ENCODE measurements at regions not wholly inside any gene's neighbourhood (a gene's known extent, or its start where the extent isn't known, plus 50 kb on each side); places are given as distances from the start of the nearest gene placed in this dataset.
"Not testable (repeated sequence)": the region's sequence is repeated elsewhere in the genome, so short reads cannot be mapped to it uniquely, and the experiment has no call there.

- no peak for DNase-seq (ENCODE audit: low spot score)
- intact Hi-C loops (cut with DNase I), result no loop called here
These were observed 416.2 kb downstream of the C12orf50 start for GRCh38 chr12:87612996-87613395.

DNA sequence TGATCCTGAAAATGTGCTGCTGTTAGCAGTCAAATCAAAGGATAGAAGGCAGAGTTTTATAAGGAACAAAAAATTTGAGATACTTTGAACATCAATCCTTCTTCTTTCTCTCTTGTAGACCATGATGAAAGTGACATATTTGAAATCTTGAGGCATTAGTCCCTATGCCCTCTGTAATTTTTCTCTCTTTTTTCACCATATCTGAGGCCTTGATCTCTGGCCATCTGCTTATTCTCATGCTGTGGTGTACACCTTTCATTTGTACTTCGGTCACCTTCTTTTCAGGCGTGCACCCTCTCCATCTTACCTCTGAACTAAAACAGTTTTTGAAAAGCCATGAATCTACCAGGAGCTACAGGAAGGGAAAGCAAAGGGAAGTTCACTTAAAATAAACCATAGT is 420.9 kb downstream of the C12orf50 start:
- intact Hi-C loops (cut with DNase I), result no loop called here
- no peak for DNase-seq (ENCODE audit: low spot score)

DNA sequence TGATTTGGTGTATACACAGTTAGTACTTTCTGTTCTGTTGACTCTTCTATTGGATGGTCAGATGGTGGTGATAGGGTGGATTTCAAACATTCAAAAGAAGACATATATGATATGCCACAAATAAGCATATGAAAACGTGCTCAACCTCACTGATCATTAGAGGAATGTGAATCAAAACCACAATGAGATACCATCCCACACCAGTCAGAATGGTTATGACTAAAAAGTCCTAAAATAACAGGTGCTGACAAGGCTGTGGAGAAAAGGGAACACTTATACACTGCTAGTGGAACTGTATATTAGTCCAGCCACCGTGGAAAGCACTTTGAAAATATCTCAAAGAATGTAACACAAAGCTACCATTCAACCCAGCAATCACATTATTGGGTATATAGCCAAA is 425.5 kb downstream of the C12orf50 start:
- intact Hi-C loops (cut with DNase I), result no loop called here
- no peak for DNase-seq (ENCODE audit: low spot score)

DNA sequence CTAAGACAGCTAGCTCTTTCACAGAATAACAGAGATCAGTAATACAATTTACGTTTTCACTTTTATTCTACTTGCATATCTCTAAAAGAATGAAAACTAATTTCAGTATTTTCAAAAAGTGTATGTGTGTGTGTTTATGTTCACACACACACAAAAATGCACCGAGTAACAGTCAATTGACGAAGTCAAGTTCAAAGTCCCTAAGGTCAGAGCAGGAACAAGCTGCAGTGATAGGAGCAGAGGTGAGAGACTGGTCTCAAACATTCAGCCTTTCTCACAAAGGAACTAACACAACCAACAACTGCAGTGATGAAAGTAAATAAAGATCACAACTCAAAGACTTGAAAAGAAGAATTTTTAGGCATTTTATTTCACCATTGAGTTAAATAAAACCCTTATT is 429.7 kb downstream of the C12orf50 start:
- DNase-seq (ENCODE audit: low spot score), result no peak
- intact Hi-C loops (cut with DNase I), result no loop called here

- intact Hi-C loops (cut with DNase I), result no loop called here
- no peak for DNase-seq (ENCODE audit: low spot score)
These were observed 432.1 kb downstream of the C12orf50 start for GRCh38 chr12:87597114-87597513.

DNA sequence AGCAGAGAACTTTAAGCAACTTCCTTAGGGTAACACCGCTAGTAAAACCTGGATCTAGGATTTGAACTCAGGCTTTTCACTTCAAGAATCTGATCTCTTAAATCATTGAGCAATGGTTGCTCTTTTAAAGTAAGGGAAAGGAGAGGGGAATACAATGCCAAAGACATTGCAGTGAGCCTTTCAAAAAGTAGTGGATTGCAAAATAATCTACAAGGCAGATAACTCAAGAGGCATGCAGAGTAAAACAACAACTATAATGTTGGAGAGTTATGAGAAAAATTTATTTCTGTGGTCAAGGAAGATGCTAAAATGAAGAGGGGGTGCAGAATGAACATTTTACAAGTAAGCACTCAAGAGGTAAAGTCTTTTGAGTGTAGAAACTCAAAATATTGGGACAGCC is 432.6 kb downstream of the C12orf50 start:
- DNase-seq (ENCODE audit: low spot score), result no peak
- intact Hi-C loops (cut with DNase I), result no loop called here

DNA sequence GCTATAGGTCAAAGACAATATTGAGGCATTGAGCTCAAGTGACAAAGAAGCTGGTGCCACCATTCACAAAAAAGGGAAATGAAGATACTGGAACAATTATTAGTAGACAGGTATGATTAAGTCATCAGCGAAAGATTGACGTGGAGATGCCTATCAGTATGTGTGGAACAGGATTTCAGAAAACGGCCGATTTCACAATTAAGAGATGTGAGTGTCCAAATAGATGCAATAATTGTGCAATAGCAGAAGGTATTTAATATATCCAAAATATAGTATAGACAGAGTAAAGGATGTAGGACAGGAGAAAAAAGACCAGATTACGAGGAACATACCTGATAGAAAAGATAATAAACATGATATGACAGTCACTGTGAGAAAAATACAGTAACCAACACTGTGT is 433.1 kb downstream of the C12orf50 start:
- DNase-seq (ENCODE audit: low spot score), result no peak
- intact Hi-C loops (cut with DNase I), result no loop called here

- no peak for DNase-seq (ENCODE audit: low spot score)
- intact Hi-C loops (cut with DNase I), result no loop called here
These were observed 443.2 kb downstream of the C12orf50 start for GRCh38 chr12:87585882-87586557.

- intact Hi-C loops (cut with DNase I); DNase-seq (ENCODE audit: low spot score): not testable (repeated sequence)
These were observed 450.1 kb downstream of the C12orf50 start for GRCh38 chr12:87579091-87579490.

- intact Hi-C loops (cut with DNase I), result no loop called here
- DNase-seq (ENCODE audit: low spot score), result no peak
These were observed 453.3 kb downstream of the C12orf50 start for GRCh38 chr12:87575906-87576305.

GRCh38 chr12:87566918-87567317 is 462.3 kb downstream of the C12orf50 start:
- intact Hi-C loops (cut with DNase I); DNase-seq (ENCODE audit: low spot score): not testable (repeated sequence)

- intact Hi-C loops (cut with DNase I), result no loop called here
- DNase-seq (ENCODE audit: low spot score), result no peak
These were observed 472.2 kb downstream of the C12orf50 start for GRCh38 chr12:87556985-87557384.

- peak; percentile 59 for DNase-seq (ENCODE audit: low spot score)
- intact Hi-C loops (cut with DNase I), result not testable (repeated sequence)
These were observed 498.0 kb downstream of the C12orf50 start for GRCh38 chr12:87531213-87531612.

GRCh38 chr12:87529413-87529812 is 499.8 kb downstream of the C12orf50 start:
- DNase-seq (ENCODE audit: low spot score), result no peak
- intact Hi-C loops (cut with DNase I), result no loop called here

DNA sequence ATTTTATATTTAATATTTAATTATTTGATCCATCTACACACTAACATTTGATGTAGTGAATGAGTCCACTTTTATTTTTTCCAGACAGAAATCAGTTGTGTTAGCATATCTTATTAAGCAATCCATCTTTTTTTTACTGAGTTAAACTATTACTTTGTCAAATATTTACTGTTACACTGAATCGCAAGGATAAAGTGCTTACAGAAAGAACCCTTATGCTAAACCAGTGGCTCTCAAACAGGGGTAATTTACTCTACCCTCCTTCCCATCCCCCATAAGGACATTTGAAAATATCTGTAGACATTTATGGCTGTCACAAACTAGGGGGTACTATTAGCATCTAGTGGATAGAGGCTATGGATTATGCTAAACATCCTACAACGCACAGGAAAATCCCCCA is 508.2 kb downstream of the C12orf50 start:
- DNase-seq (ENCODE audit: low spot score), result no peak
- intact Hi-C loops (cut with DNase I), result no loop called here

DNA sequence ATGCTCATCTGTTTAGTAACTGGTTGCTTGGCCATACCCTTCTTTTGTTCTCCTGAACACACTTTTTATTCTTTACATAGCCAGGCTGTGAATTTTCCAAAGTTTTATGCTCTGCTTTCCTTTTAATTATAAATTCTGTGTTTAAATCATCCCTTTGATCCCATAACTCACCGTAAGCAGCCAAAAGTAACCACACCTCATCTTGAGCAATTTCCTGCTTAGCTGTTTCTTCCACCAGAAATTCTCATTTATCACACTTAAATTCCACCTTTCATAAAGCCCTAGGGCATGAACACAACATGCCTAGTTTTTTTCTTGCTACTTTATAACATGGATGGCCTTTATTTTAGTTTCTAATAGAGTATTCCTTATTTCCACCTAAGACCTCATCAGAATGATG is 510.7 kb downstream of the C12orf50 start:
- intact Hi-C loops (cut with DNase I), result no loop called here
- DNase-seq (ENCODE audit: low spot score), result no peak

DNA sequence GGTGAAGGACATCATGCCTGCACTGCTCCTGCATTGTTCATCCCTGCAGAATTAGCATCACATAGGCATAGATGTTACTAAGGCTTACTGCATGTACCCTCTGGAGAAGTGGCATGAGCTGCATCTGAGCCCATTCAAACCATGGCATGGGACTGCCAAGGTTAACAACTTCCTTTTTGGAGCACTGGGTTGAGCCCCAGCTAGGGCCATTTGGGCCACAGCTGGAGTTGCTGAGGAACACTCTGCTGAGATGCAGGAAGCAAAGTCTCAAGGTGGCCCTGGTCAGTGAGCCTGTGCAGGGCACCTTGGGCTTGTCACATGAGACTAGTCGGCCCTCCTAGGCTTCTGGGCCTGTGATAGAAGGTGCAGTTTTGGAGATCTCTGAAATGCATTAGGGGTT is 511.2 kb downstream of the C12orf50 start:
- DNase-seq (ENCODE audit: low spot score), result no peak

DNA sequence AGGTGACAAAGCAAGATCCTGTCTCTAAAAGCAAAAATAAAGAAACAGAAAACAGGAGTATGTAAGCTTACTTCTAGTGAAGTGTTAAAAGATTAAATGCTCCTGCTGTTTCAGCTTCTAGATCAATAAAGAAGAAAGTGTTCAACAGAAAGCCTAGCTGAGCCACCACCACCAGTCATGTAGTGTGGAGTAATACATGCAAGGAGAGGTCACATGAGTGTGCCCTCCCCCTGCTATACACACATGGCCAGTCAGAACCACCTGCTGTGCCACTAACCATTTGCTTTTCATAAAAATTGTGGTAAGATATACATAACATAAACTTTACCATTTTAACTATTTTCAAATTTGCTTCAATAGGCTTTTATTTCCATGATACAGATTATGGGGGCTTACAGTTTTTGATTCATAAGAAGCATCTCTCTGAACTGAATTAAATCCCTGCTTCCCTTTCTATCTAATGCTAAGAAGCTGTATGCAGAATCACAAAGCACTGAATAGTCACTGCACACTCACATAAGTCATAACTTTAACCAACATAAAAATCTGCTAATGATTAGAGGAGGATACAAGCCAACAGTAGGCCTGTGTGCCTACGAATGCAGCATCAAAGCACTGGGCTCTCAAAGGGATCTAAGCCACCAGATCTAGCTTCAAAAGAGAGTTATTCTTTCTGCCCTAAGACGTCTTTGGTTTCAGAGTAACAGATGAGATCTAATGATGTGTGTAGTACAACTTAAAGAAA is 515.5 kb downstream of the C12orf50 start:
- intact Hi-C loops (cut with DNase I), result no loop called here
- no peak for DNase-seq (ENCODE audit: low spot score)

More for the DNA sequence above, 511.2 kb downstream of the C12orf50 start:
- intact Hi-C loops (cut with DNase I), result no loop called here

GRCh38 chr12:87511371-87511770 is 517.8 kb downstream of the C12orf50 start:
- no peak for DNase-seq (ENCODE audit: low spot score)
- intact Hi-C loops (cut with DNase I), result no loop called here

GRCh38 chr12:87509237-87509820 is 519.9 kb downstream of the C12orf50 start:
- intact Hi-C loops (cut with DNase I), result no loop called here

DNA sequence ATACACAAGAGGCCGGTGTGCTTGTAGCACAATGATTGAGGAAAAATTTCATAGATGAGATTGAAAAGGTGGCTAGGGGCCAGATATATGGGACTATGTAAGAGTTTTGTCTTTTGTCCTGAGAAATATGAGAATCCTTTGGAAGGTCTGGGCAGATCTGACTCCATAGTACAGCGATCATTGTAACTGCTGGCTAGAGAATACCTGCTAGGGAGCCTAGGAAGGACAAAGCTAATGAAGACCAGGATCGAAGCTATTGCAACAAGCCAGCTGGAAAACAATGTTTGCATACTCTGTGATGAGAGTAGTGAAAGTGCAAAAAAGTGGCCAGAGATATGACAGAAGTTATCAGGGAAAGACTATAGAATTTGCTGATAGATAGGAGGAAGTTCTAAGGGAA is 537.6 kb downstream of the C12orf50 start:
- intact Hi-C loops (cut with DNase I), result no loop called here
- no peak for DNase-seq (ENCODE audit: low spot score)

More at GRCh38 chr12:87509237-87509820, 519.9 kb downstream of the C12orf50 start:
- no peak for DNase-seq (ENCODE audit: low spot score)

All from posterior vena cava (tissue), 2 donors.